A549 (cell line): ENCODE measurements at regions not wholly inside any gene's neighbourhood (a gene's known extent, or its start where the extent isn't known, plus 50 kb on each side); places are given as distances from the start of the nearest gene placed in this dataset.
A peak's percentile ranks its signal among the peaks of the same experiment; 100 is the strongest.

ENCODE experiments used
- ATAC-seq, 2 experiments: fragments of 200-7000 bp in 1 of 2; fragments of >200 bp in 1 of 2; cut with Nextera tagmentation in 1 of 2; cut with Tn5 transposase in 1 of 2; 3 replicates each; pipeline versions ENCODE4 v1.8.0 to v1.9.1; 2018 to 2020; ENCODE audit warnings: mild to moderate bottlenecking in 1 of 2, moderate library complexity in 1 of 2
- CTCF ChIA-PET: fragments of 300-600 bp; sonication (Branson Sonifier 250); formaldehyde crosslinking; extraction: SDS; loops from one replicate; lab custom pipeline; 2021; ENCODE audit warnings: antibody characterized with exemption, inconsistent platforms; lab: Yijun Ruan, JAX
- POLR2A ChIA-PET: fragments of 350-600 bp; formaldehyde crosslinking; extraction: SDS; loops from one replicate; lab custom pipeline; 2021; ENCODE audit warnings: antibody characterized with exemption, inconsistent platforms; lab: Yijun Ruan, JAX
- DNase-seq, 2 experiments: peaks; one replicate each; pipeline versions ENCODE4 v3.0.0 to v3.0.0-alpha.2; 2011 to 2016; ENCODE audit warnings: low read depth in 1 of 2, low spot score in 1 of 2
- FAIRE-seq: peaks from 2 replicates; lab custom pipeline; 2011; peaks lifted over from hg19 to GRCh38; lab: Jason Lieb, UNC
- H3K27ac ChIP-seq, 2 experiments: fragments of >200 bp; sonication (Bioruptor Twin); formaldehyde crosslinking; 3 replicates each; pipeline ENCODE4 v1.5.1; 2016 to 2017
- H3K4me1 ChIP-seq: fragments of >200 bp; sonication (Bioruptor Twin); formaldehyde crosslinking; 3 replicates; pipeline ENCODE4 v1.6.1; 2016
- H3K4me2 ChIP-seq: fragments of >200 bp; sonication (Bioruptor Twin); formaldehyde crosslinking; 3 replicates; pipeline ENCODE4 v1.6.1; 2016
- H3K4me3 ChIP-seq: fragments of >200 bp; sonication (Bioruptor Twin); formaldehyde crosslinking; 3 replicates; pipeline ENCODE4 v1.5.1; 2016
- H3K9me3 ChIP-seq: fragments of >200 bp; sonication (Bioruptor Twin); formaldehyde crosslinking; 3 replicates; pipeline ENCODE4 v1.6.1; 2016
- BHLHE40 ChIP-seq: IDR thresholded peaks from 2 replicates; pipeline ENCODE4 v1.6.1; 2012; ENCODE audit warnings: low read depth, low read length, inconsistent platforms
- CBX2 ChIP-seq: fragments of 200-600 bp; sonication (generic); IDR thresholded peaks from 2 replicates; pipeline ENCODE4 v1.6.1; 2016; ENCODE audit warnings: low read depth, mild to moderate bottlenecking, borderline replicate concordance
- CHD4 ChIP-seq: fragments of 200-600 bp; sonication (generic); IDR thresholded peaks from 2 replicates; pipeline ENCODE4 v1.6.1; 2016; ENCODE audit warnings: antibody characterized with exemption, mild to moderate bottlenecking, borderline replicate concordance
- EHMT2 ChIP-seq: fragments of 200-600 bp; sonication (generic); IDR thresholded peaks from 2 replicates; pipeline ENCODE4 v1.6.1; 2016; ENCODE audit warnings: antibody characterized with exemption, low read depth, mild to moderate bottlenecking, moderate library complexity
- EP300 ChIP-seq, 2 experiments: fragments of >200 bp; sonication (Bioruptor Twin); formaldehyde crosslinking; IDR thresholded peaks; 2 replicates in 1 of 2; 3 replicates in 1 of 2; pipeline ENCODE4 v1.6.1; 2016 to 2017
- FOXS1 ChIP-seq: fragments of 250-450 bp; sonication (Bioruptor Pico); IDR thresholded peaks from 2 replicates; pipeline ENCODE4 v1.5.0; 2020; ENCODE audit warnings: mild to moderate bottlenecking, moderate library complexity
- GATA3 ChIP-seq: IDR thresholded peaks from 2 replicates; pipeline ENCODE4 v1.6.1; 2012; ENCODE audit warnings: borderline replicate concordance
- HDAC2 ChIP-seq: fragments of 200-600 bp; sonication (generic); IDR thresholded peaks from 2 replicates; pipeline ENCODE4 v1.6.1; 2016
- JUNB ChIP-seq: fragments of >200 bp; sonication (Bioruptor Twin); formaldehyde crosslinking; IDR thresholded peaks from 2 replicates; pipeline ENCODE4 v1.6.1; 2016
- KDM1A ChIP-seq: fragments of 200-600 bp; sonication (generic); IDR thresholded peaks from 2 replicates; pipeline ENCODE4 v1.6.1; 2016; ENCODE audit warnings: low read depth, mild to moderate bottlenecking
- KDM5A ChIP-seq: fragments of 200-600 bp; sonication (generic); IDR thresholded peaks from 2 replicates; pipeline ENCODE4 v1.6.1; 2016; ENCODE audit warnings: antibody characterized with exemption, mild to moderate bottlenecking
- MAZ ChIP-seq: fragments of 150-350 bp; IDR thresholded peaks from 2 replicates; pipeline ENCODE4 v1.6.1; 2014; ENCODE audit warnings: antibody characterized with exemption, low read depth, low read length, borderline replicate concordance
- MYC ChIP-seq: IDR thresholded peaks from 2 replicates; pipeline ENCODE4 v1.6.1; 2012; ENCODE audit warnings: mild to moderate bottlenecking, inconsistent platforms, low read length, improper control_type of control experiment, borderline replicate concordance
- NFE2L2 ChIP-seq: fragments of 150-350 bp; conservative IDR thresholded peaks from 2 replicates; pipeline ENCODE4 v1.6.1; 2014; ENCODE audit warnings: low read length
- NR3C1 ChIP-seq: fragments of >200 bp; sonication (Bioruptor Twin); formaldehyde crosslinking; IDR thresholded peaks from 3 replicates; pipeline ENCODE4 v1.6.1; 2017
- POLR2A ChIP-seq: IDR thresholded peaks from 2 replicates; pipeline ENCODE4 v1.6.1; 2012; ENCODE audit warnings: mild to moderate bottlenecking, low read length
- POLR2AphosphoS2 ChIP-seq: conservative IDR thresholded peaks from 2 replicates; pipeline ENCODE4 v1.6.1; 2012; ENCODE audit warnings: low read length, improper control_type of control experiment, inconsistent platforms
- RAD21 ChIP-seq, 2 experiments: fragments of >200 bp in 1 of 2; sonication (Bioruptor Twin) in 1 of 2; formaldehyde crosslinking in 1 of 2; IDR thresholded peaks in 1 of 2; conservative IDR thresholded peaks in 1 of 2; 2 replicates in 1 of 2; 3 replicates in 1 of 2; pipeline ENCODE4 v1.6.1; 2012 to 2018; ENCODE audit warnings: inconsistent platforms in 1 of 2
- RARB ChIP-seq: fragments of 250-450 bp; sonication (Bioruptor Pico); IDR thresholded peaks from 2 replicates; pipeline ENCODE4 v1.8.0; 2021; ENCODE audit warnings: mild to moderate bottlenecking, moderate library complexity
- RCOR1 ChIP-seq: fragments of 150-350 bp; IDR thresholded peaks from 2 replicates; pipeline ENCODE4 v1.6.1; 2014; ENCODE audit warnings: antibody characterized with exemption, low read length, low read depth
- RFX5 ChIP-seq: fragments of 450-650 bp; IDR thresholded peaks from 2 replicates; pipeline ENCODE4 v1.7.1; 2014; ENCODE audit warnings: antibody characterized with exemption, mild to moderate bottlenecking, moderate library complexity
- SREBF2 ChIP-seq: fragments of 450-650 bp; IDR thresholded peaks from 2 replicates; pipeline ENCODE4 v1.6.1; 2014; ENCODE audit warnings: mild to moderate bottlenecking, moderate library complexity
- TP53 ChIP-seq: fragments of 250-450 bp; sonication (Bioruptor Pico); IDR thresholded peaks from 2 replicates; pipeline ENCODE4 v1.5.0; 2021; ENCODE audit warnings: mild to moderate bottlenecking, moderate library complexity
- ZC3H11A ChIP-seq: fragments of 450-650 bp; IDR thresholded peaks from 2 replicates; pipeline ENCODE4 v1.6.1; 2014; ENCODE audit warnings: antibody characterized with exemption, mild to moderate bottlenecking
- ZNF302 ChIP-seq: fragments of 250-450 bp; sonication (Bioruptor Pico); IDR thresholded peaks from 2 replicates; pipeline ENCODE4 v1.9.0; 2021; ENCODE audit warnings: inconsistent platforms, mild to moderate bottlenecking, moderate library complexity
- ZSCAN20 ChIP-seq: fragments of 250-450 bp; sonication (Bioruptor Pico); IDR thresholded peaks from 2 replicates; pipeline ENCODE4 v1.8.0; 2022; ENCODE audit warnings: mild to moderate bottlenecking, moderate library complexity
- WGBS: methylation state at CpG from one replicate; pipeline ENCODE4 v1.1.6; 2017; ENCODE audit errors: missing lambda C conversion rate; 5-methylcytosine and 5-hydroxymethylcytosine counted together
- TF ChIP-seq, protein P1 (sequence below): fragments of 250-450 bp; sonication (Bioruptor Pico); IDR thresholded peaks from 2 replicates; pipeline ENCODE4 v1.5.0; 2021; ENCODE audit warnings: mild to moderate bottlenecking, moderate library complexity, borderline replicate concordance
- TF ChIP-seq, protein P2 (sequence below): fragments of 450-650 bp; IDR thresholded peaks from 2 replicates; pipeline ENCODE4 v1.6.1; 2014; ENCODE audit warnings: antibody characterized with exemption
- TF ChIP-seq, protein P3 (sequence below): fragments of >200 bp; sonication (Bioruptor Twin); formaldehyde crosslinking; IDR thresholded peaks from 3 replicates; pipeline ENCODE4 v1.6.1; 2016

DNA sequence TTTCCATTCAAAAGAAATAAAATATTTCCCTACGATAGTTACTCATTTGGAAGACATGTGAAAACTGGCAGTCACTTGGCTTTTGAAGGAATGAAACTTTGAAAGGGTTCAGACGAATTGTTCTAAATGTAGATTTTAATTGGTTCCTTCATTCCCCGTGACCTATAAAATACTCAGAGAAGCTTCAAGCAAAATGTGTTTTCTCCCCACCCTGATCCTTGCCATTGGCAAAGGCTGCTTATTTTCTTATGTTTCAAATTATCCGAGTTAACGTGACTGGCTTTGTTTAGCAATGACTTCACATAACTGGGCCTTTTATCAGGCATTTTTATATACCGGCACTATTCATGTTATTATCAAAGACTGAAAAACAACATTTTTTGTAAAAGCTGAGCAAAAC, 204.1 kb upstream of the NEIL3 start:
- ChIA-PET POLR2A (no interaction called here), CTCF (no interaction called here)
- no peaks in the 10 kb centered on the region for H3K4me1 ChIP-seq
- H3K4me2 ChIP-seq, result no peak overlapping the region
- DNase-seq, result no peak
- no peak overlapping the region for H3K27ac ChIP-seq
- ATAC-seq, result no peak
- no peaks in the 10 kb centered on the region for H3K9me3 ChIP-seq
- H3K4me3 ChIP-seq, result no peak overlapping the region
- no peak for FAIRE-seq
- WGBS, result 82% methylated on average over 6 of the region's 6 CpGs
- TF ChIP-seq, protein P1, sequence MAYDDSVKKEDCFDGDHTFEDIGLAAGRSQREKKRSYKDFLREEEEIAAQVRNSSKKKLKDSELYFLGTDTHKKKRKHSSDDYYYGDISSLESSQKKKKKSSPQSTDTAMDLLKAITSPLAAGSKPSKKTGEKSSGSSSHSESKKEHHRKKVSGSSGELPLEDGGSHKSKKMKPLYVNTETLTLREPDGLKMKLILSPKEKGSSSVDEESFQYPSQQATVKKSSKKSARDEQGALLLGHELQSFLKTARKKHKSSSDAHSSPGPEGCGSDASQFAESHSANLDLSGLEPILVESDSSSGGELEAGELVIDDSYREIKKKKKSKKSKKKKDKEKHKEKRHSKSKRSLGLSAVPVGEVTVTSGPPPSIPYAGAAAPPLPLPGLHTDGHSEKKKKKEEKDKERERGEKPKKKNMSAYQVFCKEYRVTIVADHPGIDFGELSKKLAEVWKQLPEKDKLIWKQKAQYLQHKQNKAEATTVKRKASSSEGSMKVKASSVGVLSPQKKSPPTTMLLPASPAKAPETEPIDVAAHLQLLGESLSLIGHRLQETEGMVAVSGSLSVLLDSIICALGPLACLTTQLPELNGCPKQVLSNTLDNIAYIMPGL (CRISPR knock-in tag), result no peak
- TF ChIP-seq JUNB, result no peak
- TF ChIP-seq GATA3, result no peak
- no peak for TF ChIP-seq ZSCAN20 (CRISPR knock-in tag)
- TF ChIP-seq EP300 (IDR thresholded peaks at IDR 0.05), result no peak
- no peak for TF ChIP-seq MAZ
- TF ChIP-seq ZC3H11A, result no peak
- no peak for TF ChIP-seq CHD4
- no peak for TF ChIP-seq KDM5A
- no peak for TF ChIP-seq RARB (CRISPR knock-in tag)
- no peak for TF ChIP-seq ZNF302
- TF ChIP-seq HDAC2, result no peak
- TF ChIP-seq NR3C1, result no peak
- TF ChIP-seq EHMT2, result no peak
- no peak for TF ChIP-seq FOXS1 (CRISPR knock-in tag)
- TF ChIP-seq TP53, result no peak
- no peak for TF ChIP-seq SREBF2
- TF ChIP-seq, all 56 proteins: peak for 0

DNA sequence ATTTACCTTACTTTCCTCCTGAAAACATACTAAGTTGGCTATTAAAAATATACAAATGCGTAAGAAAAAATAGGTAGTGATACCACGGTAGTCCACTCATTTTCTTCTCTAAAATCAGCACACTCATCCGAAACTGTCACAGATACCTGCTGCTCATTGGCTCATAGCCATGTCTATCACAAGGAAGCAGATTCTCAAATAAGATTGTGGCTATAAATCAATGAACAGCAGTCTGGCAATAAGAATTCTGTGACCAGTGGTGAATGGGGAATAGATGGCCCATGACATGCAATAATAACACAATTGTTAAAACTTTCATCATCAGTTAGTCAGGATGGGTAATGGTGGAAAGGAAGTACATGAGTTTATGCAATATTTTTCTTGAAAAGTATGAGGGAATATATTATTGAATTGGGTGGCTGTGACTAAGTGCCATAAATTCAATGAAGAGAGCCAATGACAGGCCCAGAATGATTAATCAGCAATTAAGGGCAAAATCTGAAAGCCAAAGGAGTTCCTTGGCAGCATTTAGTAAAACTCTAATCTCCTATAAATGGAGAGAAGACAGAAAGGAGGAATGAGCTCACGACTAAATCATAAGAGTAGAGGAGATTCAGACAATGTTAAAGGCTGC, 202.3 kb upstream of the NEIL3 start:
- ChIA-PET POLR2A (no interaction called here), CTCF (no interaction called here)
- no peak for TF ChIP-seq EHMT2
- no peak for TF ChIP-seq RCOR1
- TF ChIP-seq, protein P2, sequence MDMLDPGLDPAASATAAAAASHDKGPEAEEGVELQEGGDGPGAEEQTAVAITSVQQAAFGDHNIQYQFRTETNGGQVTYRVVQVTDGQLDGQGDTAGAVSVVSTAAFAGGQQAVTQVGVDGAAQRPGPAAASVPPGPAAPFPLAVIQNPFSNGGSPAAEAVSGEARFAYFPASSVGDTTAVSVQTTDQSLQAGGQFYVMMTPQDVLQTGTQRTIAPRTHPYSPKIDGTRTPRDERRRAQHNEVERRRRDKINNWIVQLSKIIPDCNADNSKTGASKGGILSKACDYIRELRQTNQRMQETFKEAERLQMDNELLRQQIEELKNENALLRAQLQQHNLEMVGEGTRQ, result no peak
- no peak for TF ChIP-seq POLR2A
- TF ChIP-seq KDM1A, result no peak
- TF ChIP-seq MYC, result no peak
- no peaks in the 10 kb centered on the region for H3K9me3 ChIP-seq
- WGBS, result 45% methylated on average over 4 of the region's 4 CpGs
- ATAC-seq (no peak), DNase-seq (no peak), FAIRE-seq (no peak)
- H3K4me3 ChIP-seq, result no peak overlapping the region
- no peak overlapping the region for H3K27ac ChIP-seq
- H3K4me2 ChIP-seq, result no peak overlapping the region
- no peaks in the 10 kb centered on the region for H3K4me1 ChIP-seq

DNA sequence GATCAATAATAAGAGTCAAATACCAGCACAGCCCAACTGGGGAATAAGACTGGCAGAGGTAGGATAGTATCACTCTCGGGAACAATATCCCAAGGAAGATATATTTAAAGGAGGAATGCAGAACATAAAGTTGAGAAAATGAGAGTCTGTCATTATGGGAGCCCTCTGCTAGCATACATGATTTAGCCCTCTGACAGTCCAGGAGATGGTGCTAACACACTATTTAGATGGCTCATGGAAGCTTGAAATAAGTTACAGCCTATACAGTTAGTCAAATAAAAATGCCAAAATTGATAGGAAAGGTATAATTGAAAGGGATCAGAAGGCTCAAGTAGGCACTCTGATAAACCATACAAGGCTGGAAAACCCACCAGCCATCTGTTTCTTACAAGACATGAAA, 201.0 kb upstream of the NEIL3 start:
- FAIRE-seq (no peak), ATAC-seq (peak in 1 of 2 experiments; percentile 54; a peak in 1 of 6 replicates), DNase-seq (peak in 1 of 2 experiments; percentile 4)
- 43% methylated on average over 1 of the region's 1 CpG for WGBS
- ChIA-PET POLR2A (no interaction called here), CTCF (interaction anchor here (1.2 kb wide), 1 partner anchor 141 kb away, joined by 3 read pairs; no protein-coding TSS in a partner anchor)
- TF ChIP-seq BHLHE40 (no peak), RAD21 (conservative IDR thresholded peaks at IDR 0.05 in 1 of 2, IDR thresholded peaks at IDR 0.05 in 1 of 2) (peak; percentile 21 to 25; a peak in 1 of 5 replicates), POLR2AphosphoS2 (no peak), CBX2 (no peak), RFX5 (no peak), NFE2L2 (no peak)
- TF ChIP-seq, protein P2, result no peak
- TF ChIP-seq, protein P3, sequence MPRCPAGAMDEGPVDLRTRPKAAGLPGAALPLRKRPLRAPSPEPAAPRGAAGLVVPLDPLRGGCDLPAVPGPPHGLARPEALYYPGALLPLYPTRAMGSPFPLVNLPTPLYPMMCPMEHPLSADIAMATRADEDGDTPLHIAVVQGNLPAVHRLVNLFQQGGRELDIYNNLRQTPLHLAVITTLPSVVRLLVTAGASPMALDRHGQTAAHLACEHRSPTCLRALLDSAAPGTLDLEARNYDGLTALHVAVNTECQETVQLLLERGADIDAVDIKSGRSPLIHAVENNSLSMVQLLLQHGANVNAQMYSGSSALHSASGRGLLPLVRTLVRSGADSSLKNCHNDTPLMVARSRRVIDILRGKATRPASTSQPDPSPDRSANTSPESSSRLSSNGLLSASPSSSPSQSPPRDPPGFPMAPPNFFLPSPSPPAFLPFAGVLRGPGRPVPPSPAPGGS, result no peak
- no peak overlapping the region for H3K4me3 ChIP-seq
- H3K4me2 ChIP-seq, result no peak overlapping the region
- H3K9me3 ChIP-seq, result no peaks in the 10 kb centered on the region
- no peaks in the 10 kb centered on the region for H3K4me1 ChIP-seq
- H3K27ac ChIP-seq, result no peak overlapping the region
